ENCODE measurements at regions not wholly inside any gene's neighbourhood (a gene's known extent, or its start where the extent isn't known, plus 50 kb on each side); places are given as distances from the start of the nearest gene placed in this dataset.

GRCh38 chr18:22290004-22290403 lies 120.6 kb downstream of the GATA6 start:
- no peak overlapping the region for H2AK5ac ChIP-seq (ENCODE audit: insufficient read length, low read length)
- WGBS (ENCODE audit: extremely low coverage, insufficient read length, low lambda C conversion rate) = no CpG with 5 or more reads among the region's 1 CpG
- no peak overlapping the region for H3K14ac ChIP-seq (ENCODE audit: insufficient read depth, low read length)
- H3K4me1 Mint-ChIP-seq = no peaks in the 10 kb centered on the region
- H3K79me2 ChIP-seq (ENCODE audit: insufficient read depth, low read length) = no peaks in the 10 kb centered on the region
- H4K91ac ChIP-seq (ENCODE audit: insufficient read length, low read depth, low read length) = no peak overlapping the region
- H2BK120ac ChIP-seq (ENCODE audit: low read depth, low read length, poor library complexity, severe bottlenecking) = no peak overlapping the region
- H3K4ac ChIP-seq (ENCODE audit: low read depth, low read length) = no peak overlapping the region
- no peak for DNase-seq
- no peak overlapping the region for H2AFZ ChIP-seq (ENCODE audit: low read length)
- no peak overlapping the region for H3K4me2 ChIP-seq (ENCODE audit: insufficient read depth, insufficient read length, low read length)
- H3K27me3 Mint-ChIP-seq (ENCODE audit: low read depth) = peaks cover 10% of the 10 kb centered on the region
- no peaks in the 10 kb centered on the region for H3K9me3 ChIP-seq (ENCODE audit: control insufficient read depth, low read depth, low read length)
- no peak overlapping the region for H2BK5ac ChIP-seq (ENCODE audit: insufficient read length, low read length)
- no peak overlapping the region for H3K4me3 Mint-ChIP-seq
- H3K56ac ChIP-seq (ENCODE audit: insufficient read length, low read depth, low read length) = no peak overlapping the region
- no peak overlapping the region for H3K9ac ChIP-seq (ENCODE audit: extremely low read depth, insufficient read length, low read length)
- H2BK20ac ChIP-seq (ENCODE audit: low read depth, low read length, poor library complexity, severe bottlenecking) = no peak overlapping the region
- no peak overlapping the region for H2BK12ac ChIP-seq (ENCODE audit: insufficient read length, low read depth, low read length)
- no peak overlapping the region for H2BK15ac ChIP-seq (ENCODE audit: low read depth, low read length)
- no peaks in the 10 kb centered on the region for H4K20me1 ChIP-seq (ENCODE audit: control insufficient read depth, insufficient read depth, insufficient read length)
- peaks cover 0 to 3% of the 10 kb centered on the region in 2 experiments; a peak in 1 of 5 replicates for H3K9me3 Mint-ChIP-seq
- no peak overlapping the region for H3K27ac Mint-ChIP-seq
- H3K23me2 ChIP-seq (ENCODE audit: insufficient read length, low read depth, low read length, poor library complexity, severe bottlenecking) = no peaks in the 10 kb centered on the region
- no peak overlapping the region for H3T11ph ChIP-seq (ENCODE audit: low read length)
- no peak overlapping the region for H3K18ac ChIP-seq (ENCODE audit: insufficient read length, low read depth, low read length)
- H3K36me3 Mint-ChIP-seq (ENCODE audit: insufficient read depth in 1 of 3, low read depth in 3 of 3) = no peaks in the 10 kb centered on the region; a peak in 1 of 7 replicates
- no peak for TF ChIP-seq CTCF (conservative IDR thresholded peaks at IDR 0.05)
- H4K8ac ChIP-seq (replicated peaks; ENCODE audit: insufficient read length, low read depth, low read length) = no peak overlapping the region
- no peak overlapping the region for H3K23ac ChIP-seq (ENCODE audit: insufficient read length, low read depth, low read length)
- no peak overlapping the region for H3K27ac ChIP-seq (ENCODE audit: insufficient read length, low read depth, low read length)
- no peaks in the 10 kb centered on the region for H3K27me3 ChIP-seq (ENCODE audit: insufficient read depth, low read length)
- H3K4me1 ChIP-seq (ENCODE audit: insufficient read depth, low read length) = no peaks in the 10 kb centered on the region
- H4K5ac ChIP-seq (ENCODE audit: insufficient read length, low read depth, low read length) = no peak overlapping the region
- no peaks in the 10 kb centered on the region for H3K79me1 ChIP-seq (ENCODE audit: insufficient read depth, low read depth, low read length, poor library complexity, severe bottlenecking)
